Stimulated activated CD4-positive, alpha-beta T cell treated with anti-CD3 and anti-CD28 coated beads, Interleukin-15, amount 100 ng/mL, for 24 hours (primary cell): ENCODE measurements at regions not wholly inside any gene's neighbourhood (a gene's known extent, or its start where the extent isn't known, plus 50 kb on each side); places are given as distances from the start of the nearest gene placed in this dataset.
"Not testable (repeated sequence)": the region's sequence is repeated elsewhere in the genome, so short reads cannot be mapped to it uniquely, and the experiment has no call there.

Source experiments
- DNase-seq: peaks from one replicate; pipeline ENCODE4 v3.0.0-alpha.2; 2020

DNA sequence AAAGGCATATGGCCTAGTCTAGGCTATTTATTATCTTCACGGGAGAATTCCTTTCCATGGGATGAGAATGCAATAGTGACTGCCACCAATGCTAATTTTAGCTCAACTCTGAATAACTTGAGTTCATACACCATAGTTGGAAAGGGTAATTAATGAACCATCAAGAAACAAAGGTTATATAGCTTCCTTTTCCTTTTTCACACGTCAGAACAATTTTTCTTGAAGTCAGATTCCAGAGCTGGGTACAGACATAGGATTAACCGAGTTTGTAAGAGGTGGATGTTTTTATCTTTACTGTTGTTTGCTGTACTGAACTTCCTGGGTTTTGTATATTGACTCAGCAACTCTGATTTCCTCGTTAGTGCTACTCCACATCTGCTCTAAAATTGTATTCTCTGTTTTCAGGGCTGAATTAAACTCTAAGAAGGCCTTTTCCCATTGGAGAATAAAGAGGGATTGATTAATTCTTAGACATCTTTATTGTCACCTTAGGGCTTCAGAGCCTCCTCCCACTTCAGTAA is 262.0 kb downstream of the NUF2 start:
- no peak for DNase-seq

DNA sequence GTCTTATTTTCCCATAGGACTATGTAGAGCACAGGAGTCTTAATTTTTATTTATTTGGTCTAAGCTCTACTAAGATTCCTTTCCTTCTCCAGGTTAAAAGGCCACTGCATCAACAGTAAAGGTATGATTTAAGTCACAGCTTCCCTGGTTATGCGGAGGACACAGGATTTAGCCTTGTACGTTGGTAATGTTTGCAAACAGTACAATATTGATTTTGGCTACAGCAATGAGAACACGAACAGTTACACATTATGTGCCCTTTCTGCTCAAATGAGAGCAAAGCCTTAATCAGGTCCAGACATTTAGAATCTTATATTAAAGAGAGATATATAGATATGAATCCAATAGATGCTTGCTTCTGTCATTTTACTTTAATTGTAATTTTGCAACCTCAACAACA is 264.0 kb downstream of the NUF2 start:
- no peak for DNase-seq

DNA sequence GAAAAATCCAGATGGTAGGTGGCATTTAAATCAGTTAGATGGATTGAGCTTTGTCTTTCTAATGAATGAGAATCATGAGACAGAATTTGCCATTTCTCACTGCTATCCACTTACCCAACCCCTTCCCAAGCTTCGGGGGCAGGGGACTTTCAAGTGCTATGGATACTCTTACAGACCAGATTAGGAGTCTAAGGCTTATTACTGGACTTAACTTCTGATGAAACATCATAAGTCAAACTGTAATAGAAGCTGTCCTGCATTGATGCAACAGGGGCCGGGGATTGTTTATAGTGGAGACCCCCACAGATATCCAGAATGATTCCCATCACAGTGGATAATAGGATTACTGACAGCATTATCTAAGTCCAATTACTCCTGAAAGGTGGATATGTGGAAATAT is 267.0 kb downstream of the NUF2 start:
- DNase-seq, result no peak

DNA sequence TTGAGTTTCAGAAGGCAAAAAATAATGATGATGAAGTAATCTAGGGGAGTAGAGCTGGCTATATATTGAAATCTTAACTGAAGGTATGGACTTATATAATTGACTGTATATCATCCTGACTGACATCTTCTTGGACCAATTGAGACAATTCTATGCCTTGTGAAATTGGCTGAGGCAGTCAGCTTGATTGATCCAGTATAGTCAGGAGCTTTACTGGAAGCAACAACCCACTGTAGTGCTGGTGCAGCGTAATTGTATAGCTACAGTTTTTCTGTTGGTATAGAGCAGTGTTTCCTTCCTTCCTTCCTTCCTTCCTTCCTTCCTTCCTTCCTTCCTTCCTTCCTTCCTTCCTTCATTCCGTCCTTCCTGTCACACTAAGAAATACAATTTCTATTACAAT is 268.0 kb downstream of the NUF2 start:
- no peak for DNase-seq

DNA sequence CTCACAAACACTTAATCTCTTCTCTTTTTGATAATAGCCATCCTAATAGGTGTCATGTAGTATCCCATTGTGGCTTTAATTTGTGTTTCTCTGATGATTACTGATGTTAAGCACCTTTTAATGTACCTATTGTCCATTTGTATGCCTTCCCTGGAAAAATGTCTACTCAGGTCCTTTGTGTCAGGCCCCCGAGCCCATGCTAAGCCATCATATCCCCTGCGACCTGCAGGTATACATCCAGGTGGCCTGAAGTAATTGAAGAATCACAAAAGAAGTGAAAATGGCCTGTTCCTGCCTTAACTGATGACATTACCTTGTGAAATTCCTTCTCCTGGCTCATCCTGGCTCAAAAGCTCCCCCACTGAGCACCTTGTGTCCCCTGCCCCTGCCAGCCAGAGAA is 269.4 kb downstream of the NUF2 start:
- DNase-seq, result not testable (repeated sequence)

DNA sequence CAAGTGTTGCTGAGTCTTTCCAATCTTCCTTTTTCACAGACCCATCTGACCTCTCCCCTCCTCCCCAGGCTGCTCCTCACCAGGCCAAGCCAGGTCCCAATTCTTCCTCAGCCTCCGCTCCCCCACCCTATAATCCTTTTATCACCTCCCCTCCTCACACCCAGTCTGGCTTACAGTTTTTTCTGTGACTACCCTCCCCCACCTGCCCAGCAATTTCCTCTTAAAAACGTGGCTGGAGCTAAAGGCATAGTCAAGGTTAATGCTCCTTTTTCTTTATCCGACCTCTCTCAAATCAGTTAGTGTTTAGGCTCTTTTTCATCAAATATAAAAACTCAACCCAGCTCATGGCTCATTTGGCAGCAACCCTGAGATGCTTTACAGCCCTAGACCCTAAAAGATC is 270.9 kb downstream of the NUF2 start:
- not testable (repeated sequence) for DNase-seq

DNA sequence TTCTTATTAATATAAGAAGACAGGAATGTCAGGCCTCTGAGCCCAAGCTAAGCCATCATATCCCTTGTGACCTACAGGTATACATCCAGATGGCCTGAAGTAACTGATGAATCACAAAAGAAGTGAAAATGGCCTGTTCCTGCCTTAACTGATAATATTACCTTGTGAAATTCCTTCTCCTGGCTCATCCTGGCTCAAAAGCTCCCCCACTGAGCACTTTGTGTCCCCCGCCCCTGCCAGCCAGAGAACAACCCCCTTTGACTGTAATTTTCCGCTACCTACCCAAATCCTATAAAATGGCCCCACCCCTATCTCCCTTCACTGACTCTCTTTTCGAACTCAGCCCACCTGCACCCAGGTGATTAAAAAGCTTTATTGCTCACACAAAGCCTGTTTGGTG is 274.4 kb downstream of the NUF2 start:
- not testable (repeated sequence) for DNase-seq

DNA sequence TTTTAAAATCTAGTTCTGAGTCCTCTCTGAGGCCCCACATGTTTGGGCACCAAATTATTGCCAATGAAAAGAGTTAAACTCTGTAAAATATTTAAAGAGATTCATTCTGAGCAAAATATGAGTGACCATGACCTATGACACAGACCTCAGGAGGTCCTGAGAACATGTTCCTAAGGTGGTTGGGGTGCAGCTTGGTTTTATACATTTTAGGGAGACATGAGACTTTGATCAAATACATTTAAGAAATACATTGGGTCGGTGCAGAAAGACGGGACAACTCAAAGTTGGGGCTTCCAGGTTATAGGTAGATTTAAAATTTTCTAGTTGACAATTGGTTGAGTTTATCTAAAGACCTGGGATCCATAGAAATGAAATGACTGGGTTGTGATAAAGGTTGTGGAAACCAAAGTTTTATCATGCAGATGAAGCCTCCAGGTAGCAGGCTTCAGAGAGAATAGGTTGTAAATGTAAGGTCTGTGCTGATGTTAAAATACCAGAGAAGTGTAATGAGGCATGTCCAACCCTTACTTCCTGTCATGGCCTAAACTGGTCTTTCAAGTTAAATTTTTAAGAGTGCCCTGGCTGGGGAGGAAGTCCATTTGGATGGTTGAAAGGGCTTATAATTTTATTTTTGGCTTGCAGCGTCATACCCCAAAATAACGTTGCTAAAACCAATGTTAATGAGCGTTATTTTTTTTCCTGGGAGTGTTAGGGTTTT is 274.9 kb downstream of the NUF2 start:
- no peak for DNase-seq

DNA sequence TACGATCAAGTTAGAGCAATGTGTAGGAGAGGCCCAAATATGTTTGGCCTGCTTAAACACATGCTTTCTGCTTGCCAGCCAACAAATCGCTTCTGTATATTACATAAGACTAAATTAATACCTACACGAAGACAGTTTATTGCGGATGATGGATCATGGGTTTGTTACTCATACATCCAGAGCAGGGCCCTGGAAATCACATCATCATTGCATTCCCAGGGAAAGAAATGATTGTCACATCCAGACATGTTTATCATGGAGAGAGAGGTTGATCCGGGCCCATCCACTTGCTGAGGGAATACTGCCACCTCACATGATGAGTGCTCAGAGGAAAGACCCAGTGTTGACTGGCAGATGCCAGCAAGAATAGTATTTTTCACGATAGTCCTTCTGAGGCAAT is 282.6 kb downstream of the NUF2 start:
- DNase-seq, result no peak

DNA sequence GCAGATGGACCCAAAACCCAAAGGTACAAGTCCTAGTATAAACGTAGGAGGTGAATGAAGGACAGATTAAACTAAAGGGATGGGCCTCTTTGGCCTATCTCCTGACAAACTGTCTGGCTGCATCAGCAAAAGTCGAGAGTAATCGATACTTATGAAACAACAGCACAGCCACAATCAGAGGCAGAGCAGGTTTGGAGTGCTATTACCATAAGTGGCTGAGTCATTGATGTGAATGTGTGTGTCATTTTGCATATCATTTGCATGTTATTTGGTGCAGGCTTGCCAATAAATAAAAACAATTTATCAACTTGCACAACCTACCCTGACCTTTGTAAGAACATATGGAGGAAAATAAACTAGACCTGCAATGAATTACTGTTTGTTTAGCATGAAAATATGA is 283.1 kb downstream of the NUF2 start:
- no peak for DNase-seq

DNA sequence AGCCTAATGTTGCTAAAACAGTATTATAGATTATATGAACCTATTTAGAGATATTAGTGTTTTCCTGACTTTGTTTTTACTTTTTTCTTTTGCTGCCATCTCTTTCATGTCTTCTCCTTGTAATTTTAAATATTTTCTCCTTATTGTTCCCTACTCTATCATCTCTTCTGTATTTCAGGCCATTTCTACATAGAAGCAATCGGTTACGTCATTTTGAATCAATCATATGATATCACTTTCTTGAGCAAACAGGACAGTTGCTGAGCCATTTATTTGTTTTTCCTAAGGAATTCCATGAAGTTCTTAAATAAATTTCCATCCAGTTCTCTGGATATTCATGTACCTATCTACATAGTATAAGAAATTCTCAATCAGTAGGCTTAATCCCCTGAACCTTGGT is 287.2 kb downstream of the NUF2 start:
- no peak for DNase-seq

DNA sequence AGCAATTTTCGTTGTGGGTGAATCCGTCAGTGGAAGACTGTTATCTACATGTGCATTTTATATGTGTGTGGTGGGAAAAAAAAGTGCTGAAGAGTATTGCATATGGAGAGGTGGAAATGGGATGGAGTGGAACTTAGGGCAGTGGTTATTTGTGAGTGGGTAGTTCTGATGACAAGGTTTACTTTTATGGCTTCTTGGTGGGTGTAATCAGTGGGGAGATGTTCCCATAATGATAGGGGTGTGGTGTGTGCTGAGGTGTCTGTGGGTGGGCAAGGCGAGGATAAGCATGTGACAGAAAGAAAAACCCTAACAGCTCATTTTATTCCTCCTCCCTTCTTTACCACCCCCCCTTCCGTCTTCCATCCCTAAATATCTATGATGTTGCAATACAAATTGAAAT is 288.1 kb downstream of the NUF2 start:
- DNase-seq, result no peak

DNA sequence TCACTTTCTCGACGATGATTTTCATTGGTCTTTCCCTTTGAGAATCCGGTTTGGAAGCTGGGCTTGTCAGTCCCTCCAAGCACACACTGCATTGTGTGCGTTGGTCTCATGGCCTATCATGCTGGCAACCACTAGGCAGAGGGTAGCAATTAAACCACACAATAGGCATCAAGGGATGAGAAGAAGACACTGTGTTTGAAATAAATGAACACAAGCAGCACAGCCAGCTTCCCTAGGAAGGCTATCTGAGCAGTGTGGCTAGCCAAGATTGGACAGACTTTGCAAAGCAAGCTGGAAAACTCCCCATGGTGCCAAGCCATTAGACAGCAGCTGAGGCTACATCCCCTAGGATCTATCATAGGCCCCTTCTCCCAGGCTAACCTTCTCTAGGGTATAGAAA is 288.7 kb downstream of the NUF2 start:
- DNase-seq, result no peak

DNA sequence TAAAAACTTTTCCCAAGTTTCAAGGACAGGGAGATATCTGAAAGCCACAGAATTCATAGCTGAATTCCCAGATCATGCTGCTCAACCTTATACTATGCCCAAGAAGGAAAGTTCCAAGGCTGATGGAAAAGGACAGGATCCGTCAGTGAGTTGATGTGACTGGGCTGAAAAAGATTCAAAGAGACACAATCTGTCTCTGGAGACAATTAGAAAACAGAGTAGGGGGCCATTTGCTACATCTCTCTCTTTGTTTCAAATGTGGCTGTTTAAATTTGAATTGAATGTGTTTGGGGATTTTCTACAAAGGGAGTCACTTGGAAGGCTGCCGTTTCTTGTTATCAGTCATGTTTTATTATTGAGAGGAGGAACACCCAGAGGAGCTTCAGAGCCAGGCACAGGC is 292.6 kb downstream of the NUF2 start:
- no peak for DNase-seq

DNA sequence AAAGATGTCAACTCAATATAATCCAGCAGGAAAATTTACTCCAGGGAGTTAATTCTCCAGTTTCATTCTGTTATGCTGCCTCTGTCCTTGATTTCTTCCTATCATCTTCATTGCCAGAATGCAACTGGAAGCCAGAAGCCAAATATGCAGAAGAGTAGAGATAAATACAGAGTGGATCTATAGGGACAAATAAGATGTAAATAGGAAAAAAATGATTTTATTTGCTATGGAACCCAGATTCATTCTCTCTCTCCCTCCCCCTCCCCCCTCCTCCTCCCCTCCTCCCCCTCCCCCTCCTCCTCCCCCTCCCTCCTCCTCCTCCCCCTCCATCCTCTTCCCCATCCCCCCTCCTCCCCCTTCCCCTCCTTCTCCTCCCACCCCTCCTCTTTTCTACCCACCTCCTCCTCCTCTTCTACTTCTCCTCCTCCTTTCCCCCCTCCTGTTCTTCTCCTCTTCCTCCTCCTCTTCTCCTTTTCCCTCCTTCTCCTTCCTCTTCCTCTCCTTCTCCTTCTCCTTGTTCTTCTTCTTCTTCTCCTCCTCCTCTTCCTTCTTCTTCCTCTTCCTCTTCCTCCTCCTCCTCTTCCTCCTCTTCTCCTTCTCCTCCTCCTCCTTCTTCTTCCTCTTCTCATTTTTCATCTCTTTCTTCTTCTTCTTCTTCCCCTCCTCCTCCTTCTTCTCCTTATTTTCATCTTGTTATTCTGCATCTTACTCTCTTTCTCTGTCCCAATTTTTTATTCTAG is 306.4 kb downstream of the NUF2 start:
- no peak for DNase-seq

DNA sequence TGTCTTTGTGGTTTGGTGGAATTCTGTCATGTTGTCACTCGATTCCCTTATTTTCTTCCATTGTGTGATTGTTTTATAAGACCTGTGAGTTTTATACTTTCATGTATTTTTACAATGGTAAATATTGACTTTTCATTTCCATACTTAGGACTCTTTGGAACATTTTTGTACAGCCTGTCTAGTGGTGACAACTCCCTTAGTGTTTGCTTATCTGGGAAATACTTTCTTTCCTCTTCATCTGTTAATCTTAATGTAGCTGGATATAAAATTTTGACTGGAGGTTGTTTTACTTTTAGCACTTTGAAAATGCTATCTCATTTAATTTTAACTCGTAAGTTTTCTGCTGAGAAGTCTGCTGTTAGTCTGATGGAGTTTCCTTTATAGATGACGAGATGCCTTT is 310.5 kb downstream of the NUF2 start:
- DNase-seq, result no peak

DNA sequence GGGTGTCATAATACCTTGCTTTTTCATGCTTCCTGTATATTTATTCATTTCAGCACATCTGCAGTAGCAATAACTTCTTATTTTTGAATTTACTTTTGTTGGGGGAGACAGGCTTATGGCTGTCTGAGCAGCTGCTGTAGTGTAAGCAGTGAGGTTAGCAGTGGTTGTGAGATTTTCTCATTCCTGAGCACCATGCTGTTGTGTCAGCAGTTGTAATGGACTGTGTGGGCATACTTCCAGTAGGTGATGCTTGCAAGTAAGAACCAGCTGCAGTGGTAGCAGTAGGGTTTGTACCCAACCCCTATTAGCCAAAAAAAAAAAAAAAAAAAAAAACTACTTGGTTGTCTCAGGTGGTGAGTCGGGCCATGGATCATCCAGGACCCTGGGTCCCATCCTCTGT is 311.6 kb downstream of the NUF2 start:
- no peak for DNase-seq

DNA sequence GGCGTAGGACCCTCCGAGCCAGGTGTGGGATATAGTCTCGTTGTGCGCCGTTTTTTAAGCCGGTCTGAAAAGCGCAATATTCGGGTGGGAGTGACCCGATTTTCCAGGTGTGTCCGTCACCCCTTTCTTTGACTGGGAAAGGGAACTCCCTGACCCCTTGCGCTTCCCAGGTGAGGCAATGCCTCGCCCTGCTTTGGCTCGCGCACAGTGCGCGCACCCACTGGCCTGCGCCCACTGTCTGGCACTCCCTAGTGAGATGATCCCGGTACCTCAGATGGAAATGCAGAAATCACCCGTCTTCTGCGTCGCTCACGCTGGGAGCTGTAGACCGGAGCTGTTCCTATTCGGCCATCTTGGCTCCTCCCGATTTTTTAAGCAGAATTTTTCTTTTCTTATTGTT is 323.9 kb downstream of the NUF2 start:
- DNase-seq, result not testable (repeated sequence)

DNA sequence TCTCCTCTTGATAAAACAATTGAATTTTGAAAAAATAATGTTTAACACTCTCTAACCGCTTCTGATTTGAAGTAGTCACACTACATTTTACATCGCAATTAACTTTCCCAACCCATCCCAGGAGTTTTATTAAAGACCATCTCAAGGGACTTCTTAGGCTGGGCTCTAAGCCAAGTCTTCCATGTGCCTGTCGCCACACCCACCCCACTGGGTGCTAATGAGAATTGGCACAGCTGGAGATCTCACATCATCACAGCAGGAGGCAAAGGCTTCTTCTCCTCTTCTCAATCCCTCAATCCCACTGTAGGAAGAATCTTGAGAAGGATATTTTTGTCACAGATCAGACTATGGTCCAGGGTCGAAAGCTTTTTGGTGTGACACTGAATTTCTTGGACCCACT is 328.9 kb downstream of the NUF2 start:
- no peak for DNase-seq

DNA sequence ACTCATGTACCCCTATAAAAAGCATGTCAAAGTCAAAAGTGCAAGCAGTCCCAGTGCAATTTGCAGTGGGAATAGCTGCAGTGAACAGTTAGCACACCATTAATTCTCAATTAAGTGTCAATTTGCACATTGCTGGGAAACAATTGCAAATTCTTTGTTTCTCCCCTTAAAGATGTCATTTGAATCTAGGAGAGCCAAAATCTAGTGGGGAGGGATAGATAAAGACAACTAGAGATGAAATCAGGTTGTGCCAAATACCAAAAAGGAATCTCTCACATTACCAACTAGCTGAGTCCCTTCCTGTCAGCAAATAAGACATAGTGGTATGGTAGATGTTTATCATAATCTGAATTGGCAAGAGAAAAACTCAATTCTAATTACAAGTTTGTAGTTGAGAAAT is 330.7 kb downstream of the NUF2 start:
- DNase-seq, result no peak

DNA sequence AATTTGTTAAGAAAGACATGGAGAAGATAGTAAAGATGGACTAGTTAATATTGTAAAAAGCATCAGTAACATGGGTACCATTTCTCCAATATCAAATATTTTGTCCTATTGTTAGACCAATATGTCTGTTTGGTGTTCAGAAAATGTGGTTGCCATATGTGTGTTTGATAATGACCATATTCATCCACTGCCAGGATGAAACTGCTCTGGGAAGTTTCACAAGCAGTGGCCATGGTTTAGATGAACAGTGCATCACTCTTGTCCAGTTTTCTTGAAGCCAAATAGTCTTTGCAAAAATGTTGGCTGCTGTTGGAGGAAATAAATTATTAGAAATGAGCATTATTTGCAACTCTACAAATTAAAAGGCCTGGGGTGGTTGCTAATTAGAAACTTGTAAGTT is 333.8 kb downstream of the NUF2 start:
- no peak for DNase-seq

DNA sequence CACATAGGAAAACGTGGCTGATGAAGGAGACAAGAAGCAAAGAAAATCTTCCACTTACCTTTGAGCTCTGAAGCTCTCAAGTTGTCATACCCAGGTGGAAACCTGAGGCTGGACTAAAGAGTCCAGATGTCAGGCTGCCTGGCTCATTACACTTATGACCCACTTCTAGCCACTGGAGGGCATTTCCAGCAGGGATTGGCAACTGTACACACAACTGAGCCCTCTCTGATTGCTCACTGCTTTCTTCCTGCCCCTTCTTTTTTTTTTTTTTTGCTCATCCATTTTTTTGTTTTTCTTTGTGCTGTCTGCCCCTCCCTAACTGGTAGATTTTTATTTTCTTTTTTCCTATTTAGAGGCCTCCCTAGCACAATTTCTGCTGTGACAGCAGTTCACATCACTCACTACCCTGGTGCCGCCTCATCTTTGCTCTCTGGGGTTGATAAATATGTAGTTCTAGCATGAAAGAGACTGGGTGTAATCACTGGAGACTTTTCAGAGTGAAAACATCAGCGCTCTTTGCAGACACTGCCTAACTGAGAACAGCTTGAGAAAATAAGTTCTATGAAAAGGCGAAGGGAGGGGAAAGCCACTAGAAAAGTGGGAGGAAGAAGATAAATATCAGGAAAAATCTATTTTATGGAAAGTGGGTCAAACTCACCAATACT is 334.5 kb downstream of the NUF2 start:
- no peak for DNase-seq

DNA sequence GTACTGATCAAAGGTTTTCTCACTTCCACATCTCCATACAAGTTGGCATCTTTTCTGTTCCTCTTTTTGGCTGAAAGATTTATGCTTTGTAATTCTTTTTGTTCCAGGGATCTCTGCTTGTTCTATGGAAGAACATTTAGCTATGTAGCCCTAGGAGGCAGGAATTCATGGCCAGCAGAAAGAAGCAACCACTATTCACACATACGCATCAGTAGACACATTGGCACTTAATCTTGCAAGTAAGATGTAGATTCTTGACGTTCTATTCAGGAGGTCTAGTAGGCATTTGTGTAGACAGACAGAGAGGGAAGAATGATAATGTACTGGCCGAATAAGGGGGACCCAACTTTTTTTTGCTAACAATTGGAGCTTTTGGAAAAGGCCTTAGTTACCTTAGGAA is 336.0 kb downstream of the NUF2 start:
- DNase-seq, result no peak

DNA sequence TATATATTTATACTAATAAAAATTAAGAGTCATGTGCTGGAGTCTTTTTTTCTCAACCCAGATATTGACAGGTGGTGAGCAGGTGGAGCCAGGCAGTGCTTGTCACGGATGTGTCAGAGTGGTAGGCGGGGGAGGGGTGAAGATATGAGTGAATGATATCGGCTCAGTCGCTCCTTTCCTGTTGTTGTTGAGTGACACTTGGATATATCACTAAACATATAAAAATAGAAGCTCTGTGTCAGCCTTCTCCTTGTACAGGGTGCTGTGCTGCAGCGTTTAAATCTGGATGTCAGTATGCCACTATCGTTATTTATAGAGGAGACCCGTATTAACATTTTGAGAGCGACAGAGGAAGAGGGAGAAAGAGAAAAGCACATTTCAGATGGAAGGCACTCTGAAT is 339.6 kb downstream of the NUF2 start:
- no peak for DNase-seq
